Erythroblast (primary cell): ENCODE measurements at regions not wholly inside any gene's neighbourhood (a gene's known extent, or its start where the extent isn't known, plus 50 kb on each side); places are given as distances from the start of the nearest gene placed in this dataset.
A peak's percentile ranks its signal among the peaks of the same experiment; 100 is the strongest.
"Not testable (repeated sequence)": the region's sequence is repeated elsewhere in the genome, so short reads cannot be mapped to it uniquely, and the experiment has no call there.

ENCODE experiments used
- DNase-seq, 2 experiments: peaks; one replicate each; lab custom pipeline; 2025; lab: John Stamatoyannopoulos, UW
- GATA1 ChIP-seq: IDR thresholded peaks from 2 replicates; pipeline ENCODE4 v1.6.1; 2011; ENCODE audit warnings: low read depth, mild to moderate bottlenecking, control low read depth, low read length, moderate library complexity
- POLR2A ChIP-seq: IDR thresholded peaks from 2 replicates; pipeline ENCODE4 v1.6.1; 2011; ENCODE audit warnings: mild to moderate bottlenecking, low read length

GRCh38 chr3:39639344-39640236 is 169.8 kb upstream of the MYRIP start:
- DNase-seq = peak; percentile 85
- TF ChIP-seq POLR2A = peak; percentile 32
- no peak for TF ChIP-seq GATA1

- no peak for DNase-seq
- no peak for TF ChIP-seq GATA1
These were observed 168.1 kb upstream of the MYRIP start for GRCh38 chr3:39641274-39641673.

GRCh38 chr3:39644176-39644575 is 165.2 kb upstream of the MYRIP start:
- TF ChIP-seq POLR2A (no peak), GATA1 (no peak)
- DNase-seq = no peak

GRCh38 chr3:39651256-39651655 is 158.2 kb upstream of the MYRIP start:
- not testable (repeated sequence) for DNase-seq

- DNase-seq = no peak
- TF ChIP-seq POLR2A (no peak), GATA1 (no peak)
These were observed 157.2 kb upstream of the MYRIP start for GRCh38 chr3:39651993-39652739.

GRCh38 chr3:39655718-39656117 is 153.7 kb upstream of the MYRIP start:
- not testable (repeated sequence) for DNase-seq

- TF ChIP-seq GATA1 (no peak), POLR2A (no peak)
- no peak for DNase-seq
These were observed 152.3 kb upstream of the MYRIP start for GRCh38 chr3:39657075-39657474.

- no peak for DNase-seq
- TF ChIP-seq GATA1 = no peak
- TF ChIP-seq POLR2A = no peak
These were observed 151.6 kb upstream of the MYRIP start for GRCh38 chr3:39657775-39658174.

GRCh38 chr3:39664931-39665330 is 144.5 kb upstream of the MYRIP start:
- DNase-seq = no peak

GRCh38 chr3:39665441-39665840 is 144.0 kb upstream of the MYRIP start:
- TF ChIP-seq GATA1 (no peak), POLR2A (no peak)
- DNase-seq = no peak

More at GRCh38 chr3:39664931-39665330, 144.5 kb upstream of the MYRIP start:
- TF ChIP-seq POLR2A (no peak), GATA1 (no peak)

GRCh38 chr3:39668420-39668819 is 141.0 kb upstream of the MYRIP start:
- DNase-seq = peak; percentile 49 to 71
- TF ChIP-seq GATA1 (no peak), POLR2A (no peak)

- DNase-seq = no peak
- TF ChIP-seq POLR2A (no peak), GATA1 (no peak)
These were observed 138.3 kb upstream of the MYRIP start for GRCh38 chr3:39671116-39671515.

- TF ChIP-seq GATA1 (no peak), POLR2A (no peak)
- DNase-seq = no peak
These were observed 137.8 kb upstream of the MYRIP start for GRCh38 chr3:39671600-39671999.

GRCh38 chr3:39705351-39705900 is 104.0 kb upstream of the MYRIP start:
- no peak for TF ChIP-seq GATA1
- TF ChIP-seq POLR2A = no peak
- no peak for DNase-seq

- no peak for TF ChIP-seq POLR2A
- TF ChIP-seq GATA1 = no peak
- DNase-seq = peak; percentile 19 to 52
These were observed 102.0 kb upstream of the MYRIP start for GRCh38 chr3:39707314-39707909.
